OCI-LY3 (cell line): ENCODE measurements at regions not wholly inside any gene's neighbourhood (a gene's known extent, or its start where the extent isn't known, plus 50 kb on each side); places are given as distances from the start of the nearest gene placed in this dataset.
"Not testable (repeated sequence)": the region's sequence is repeated elsewhere in the genome, so short reads cannot be mapped to it uniquely, and the experiment has no call there.

Experiments used
- CTCF ChIP-seq: fragments of 200-600, 300-600 bp; sonication (generic); IDR thresholded peaks from 2 replicates; pipeline ENCODE4 v1.5.1; 2014; ENCODE audit warnings: antibody characterized with exemption, low read length, low read depth
- EZH2phosphoT487 ChIP-seq: fragments of 200-600 bp; shearing (Covaris generic); IDR thresholded peaks from 2 replicates; pipeline ENCODE4 v1.6.1; 2018; ENCODE audit warnings: antibody characterized with exemption, mixed run types, low read depth

- not testable (repeated sequence) for TF ChIP-seq CTCF, EZH2phosphoT487
Measured at GRCh38 chr6:86603364-86603763, 334.0 kb upstream of the HTR1E start.
